ENCODE measurements at regions not wholly inside any gene's neighbourhood (a gene's known extent, or its start where the extent isn't known, plus 50 kb on each side); places are given as distances from the start of the nearest gene placed in this dataset.
"Not testable (repeated sequence)": the region's sequence is repeated elsewhere in the genome, so short reads cannot be mapped to it uniquely, and the experiment has no call there.

- DNase-seq = no peak
Measured at GRCh38 chr10:3658766-3659165, 126.2 kb downstream of the KLF6 start.

DNA sequence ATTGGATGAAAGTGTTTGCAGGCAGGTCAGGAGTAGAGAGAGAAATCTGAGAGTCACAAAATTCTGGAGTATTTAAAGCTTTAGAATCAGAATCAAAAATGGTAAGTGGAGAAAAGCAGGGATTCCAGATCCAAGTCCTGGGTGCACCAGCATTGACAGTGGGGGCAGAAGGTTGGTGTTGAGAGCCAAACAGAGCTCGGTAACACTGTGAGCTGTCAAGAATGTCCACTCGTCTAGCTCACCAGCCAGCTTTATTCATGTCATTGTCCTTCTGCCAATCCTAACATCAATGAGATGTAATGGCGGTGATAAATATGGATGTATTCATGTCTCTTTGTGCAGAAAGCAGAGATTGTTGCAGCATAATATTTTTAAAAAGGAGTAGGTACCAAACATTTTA lies 128.8 kb downstream of the KLF6 start:
- DNase-seq = no peak

- no peak for DNase-seq
Measured at GRCh38 chr10:3655528-3655927, 129.5 kb downstream of the KLF6 start.

GRCh38 chr10:3654980-3655379 lies 130.0 kb downstream of the KLF6 start:
- DNase-seq = no peak

DNA sequence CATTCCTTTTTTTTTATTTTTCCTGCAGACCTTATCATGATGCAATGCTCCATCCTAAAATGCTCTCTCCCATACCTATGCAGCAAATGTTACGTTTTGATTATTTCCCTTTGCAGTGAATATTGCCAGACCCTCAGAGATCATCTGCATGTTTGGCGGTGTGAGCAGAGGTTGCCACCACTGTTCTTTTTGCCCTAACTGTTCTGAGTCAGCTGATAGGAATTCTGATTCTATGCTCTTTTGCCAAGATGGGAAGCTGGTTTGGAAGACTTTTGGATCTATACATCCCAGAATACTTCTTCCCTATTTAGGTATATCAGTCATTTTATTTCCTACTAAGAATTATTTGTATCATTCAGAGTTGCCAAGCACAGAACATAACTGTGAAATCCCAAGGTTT lies 130.5 kb downstream of the KLF6 start:
- no peak for DNase-seq

DNA sequence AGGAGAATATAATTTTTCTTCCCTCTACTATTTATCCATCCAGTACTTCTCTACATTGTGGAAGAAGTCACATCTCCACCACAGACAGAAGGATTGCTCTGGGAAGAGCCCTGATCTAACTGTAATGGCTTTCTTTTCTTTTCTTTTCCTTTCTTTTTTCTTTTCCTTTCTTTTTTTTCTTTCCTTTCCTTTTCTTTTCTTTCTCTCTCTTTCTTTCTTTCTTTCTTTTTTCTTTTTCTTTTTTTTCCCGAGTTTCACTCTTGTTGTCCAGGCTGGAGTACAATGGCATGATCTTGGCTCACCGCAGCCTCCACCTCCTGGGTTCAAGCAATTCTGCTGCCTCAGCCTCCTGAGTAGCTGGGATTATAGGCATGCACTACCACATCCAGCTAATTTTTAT lies 131.7 kb downstream of the KLF6 start:
- DNase-seq = not testable (repeated sequence)

- DNase-seq = no peak
Measured at GRCh38 chr10:3652886-3653285, 132.1 kb downstream of the KLF6 start.

DNA sequence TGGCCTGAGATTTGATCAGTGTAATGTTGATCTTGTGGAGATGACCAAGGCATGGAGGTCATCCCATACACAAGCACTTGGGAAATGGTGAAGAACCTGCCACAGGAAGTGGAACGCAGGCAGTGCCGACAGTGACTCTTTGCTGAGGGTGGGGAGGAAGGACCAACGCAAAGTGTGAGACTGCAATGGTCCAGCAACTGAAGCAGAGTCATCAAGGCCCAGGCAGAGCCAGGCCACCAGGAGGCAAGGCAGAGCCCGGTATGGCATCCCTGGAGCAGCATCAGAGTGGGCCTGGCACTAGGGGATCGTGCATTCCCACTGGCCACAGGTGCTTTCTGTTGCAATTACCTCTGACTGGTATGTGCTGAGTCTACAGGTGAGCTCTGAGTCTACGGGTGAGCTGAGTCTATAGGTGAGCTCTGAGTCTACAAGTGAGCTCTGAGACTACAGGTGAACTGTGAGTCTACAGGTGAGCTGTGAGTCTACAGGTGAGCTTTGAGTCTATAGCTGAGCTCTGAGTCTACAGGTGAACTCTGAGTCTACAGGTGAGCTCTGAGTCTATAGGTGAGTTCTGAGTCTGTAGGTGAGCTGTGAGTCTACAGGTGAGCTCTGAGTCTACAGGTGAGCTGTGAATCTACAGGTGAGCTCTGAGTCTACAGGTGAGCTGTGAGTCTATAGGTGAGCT lies 132.9 kb downstream of the KLF6 start:
- DNase-seq = no peak

DNA sequence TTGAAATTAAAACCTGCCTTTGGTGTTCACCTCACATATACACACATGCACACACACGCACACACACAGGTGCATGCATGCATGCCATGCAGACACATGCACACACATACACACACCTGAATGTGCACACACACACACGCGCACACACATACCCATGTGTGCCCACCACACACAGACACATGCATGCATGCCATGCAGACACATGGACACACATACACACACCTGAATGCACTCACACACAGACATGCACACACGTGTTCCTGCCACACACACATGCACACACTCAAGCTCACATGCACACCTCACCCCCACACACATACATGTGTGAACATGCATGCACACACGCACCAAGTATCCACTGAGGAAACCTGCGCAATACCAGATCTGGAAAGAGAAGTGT lies 136.4 kb downstream of the KLF6 start:
- DNase-seq = no peak

GRCh38 chr10:3648170-3648569 lies 136.8 kb downstream of the KLF6 start:
- no peak for DNase-seq

DNA sequence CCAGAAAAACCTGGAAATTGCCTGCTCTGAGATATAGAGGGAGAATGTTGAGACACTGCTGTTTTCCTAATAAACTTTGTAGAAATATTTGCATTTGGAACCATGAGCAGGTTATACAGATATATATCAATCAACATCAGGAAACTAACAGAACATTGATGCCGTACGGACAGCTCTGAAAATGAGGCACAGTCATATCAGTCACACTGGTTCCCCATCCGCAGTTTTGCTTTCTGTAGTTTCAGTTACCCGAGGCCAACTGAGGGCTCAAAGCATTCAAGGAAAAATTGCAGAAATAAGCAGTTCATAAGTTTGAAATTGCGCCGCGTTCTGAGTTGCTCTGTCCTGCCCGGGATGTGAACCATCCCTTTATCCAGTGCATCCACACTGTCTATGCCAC lies 137.9 kb downstream of the KLF6 start:
- no peak for DNase-seq

DNA sequence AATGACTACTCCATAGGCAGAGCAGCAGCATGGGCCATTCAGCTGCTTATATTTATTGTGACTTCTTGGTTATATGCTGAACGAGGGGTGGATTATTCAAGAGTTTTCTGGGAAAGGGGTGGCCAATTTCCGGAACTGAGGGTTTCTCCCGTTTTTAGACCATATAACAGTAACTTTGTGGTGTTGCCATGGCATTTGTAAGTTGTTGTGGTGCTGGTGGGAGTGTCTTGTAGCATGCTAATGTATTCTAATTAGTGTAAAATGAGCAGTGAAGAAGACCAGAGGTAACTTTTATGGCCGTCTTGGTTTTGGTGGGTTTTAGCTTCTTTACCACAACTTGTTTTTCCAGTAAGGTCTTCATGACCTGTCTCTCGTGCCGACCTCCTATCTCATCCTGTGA lies 139.6 kb downstream of the KLF6 start:
- no peak for DNase-seq

- no peak for DNase-seq
Measured at GRCh38 chr10:3640816-3641215, 144.2 kb downstream of the KLF6 start.

DNA sequence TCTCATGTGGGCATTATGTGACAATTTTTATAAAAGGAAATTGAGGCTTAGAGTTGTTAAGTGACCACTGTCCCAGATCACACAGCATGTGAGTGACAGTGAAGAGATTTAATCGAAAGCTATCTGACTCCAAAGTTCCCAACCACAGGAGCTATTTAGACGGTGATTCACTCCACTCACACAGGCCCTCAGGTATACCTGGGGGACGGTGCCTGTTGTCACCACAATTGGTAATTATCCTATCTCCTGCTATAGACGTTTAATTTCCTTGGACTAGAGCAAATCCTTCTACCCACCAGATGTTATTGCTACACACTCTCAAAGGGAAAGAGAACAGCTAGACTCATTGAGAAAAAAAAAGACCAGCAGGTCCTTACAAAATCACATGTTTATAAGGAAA lies 145.5 kb downstream of the KLF6 start:
- no peak for DNase-seq

DNA sequence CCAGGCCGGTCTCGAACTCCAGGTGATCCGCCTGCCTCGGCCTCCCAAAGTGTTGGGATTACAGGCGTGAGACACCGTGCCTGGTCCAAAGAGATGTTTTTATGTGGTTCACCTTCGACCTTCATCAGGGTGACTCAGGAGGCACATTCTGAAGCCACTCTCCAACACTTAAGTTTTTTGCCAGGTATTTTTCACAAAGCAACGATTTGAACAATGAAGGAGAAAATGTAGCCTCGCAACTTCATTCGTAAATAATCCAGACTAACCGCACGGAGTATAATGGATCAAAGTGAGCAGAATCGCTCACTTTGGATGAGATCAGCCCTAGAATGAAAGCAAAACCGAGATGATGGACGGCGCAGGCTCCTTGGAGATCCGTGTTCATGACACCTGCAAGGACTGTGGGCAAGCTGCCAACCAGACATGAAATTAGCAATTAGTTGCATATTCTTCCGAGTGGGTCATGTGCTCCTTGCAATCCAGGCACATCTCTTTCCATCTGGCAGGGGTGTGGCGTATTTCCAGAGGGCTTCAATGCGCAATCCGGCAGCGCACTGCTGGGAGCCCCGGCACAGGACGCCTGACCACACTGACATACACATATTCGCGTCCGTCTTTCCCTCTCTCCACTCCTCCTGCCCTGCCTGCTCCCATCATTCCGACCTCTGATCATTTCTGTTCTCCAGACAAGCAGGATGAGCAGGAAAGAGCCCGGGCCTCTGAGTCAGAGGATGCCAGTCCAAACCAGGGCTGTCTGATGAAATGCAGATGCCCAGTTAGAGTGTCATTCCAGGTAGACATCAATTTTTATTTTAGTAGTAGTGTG lies 148.4 kb downstream of the KLF6 start:
- DNase-seq = no peak

DNA sequence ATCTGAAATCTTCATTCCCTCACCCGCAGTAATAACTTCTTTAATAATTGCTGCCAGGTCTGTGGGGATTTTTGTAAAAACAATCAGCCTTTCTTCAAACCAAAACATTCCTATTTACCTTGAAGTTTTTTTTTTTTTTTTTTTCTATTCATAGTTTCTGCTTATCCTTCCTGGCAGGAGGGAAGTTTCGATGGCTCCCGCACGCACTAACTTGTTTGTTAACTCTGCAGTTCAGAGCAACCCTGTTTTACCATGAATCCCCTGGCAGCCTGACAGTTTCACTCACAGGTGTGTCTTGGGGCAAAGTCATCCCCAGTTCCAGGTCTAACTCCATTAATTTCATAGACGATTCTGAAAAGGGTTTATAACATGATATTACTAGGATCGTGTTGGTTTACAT lies 149.3 kb downstream of the KLF6 start:
- DNase-seq = no peak

GRCh38 chr10:3635211-3635671 lies 149.8 kb downstream of the KLF6 start:
- no peak for DNase-seq

DNA sequence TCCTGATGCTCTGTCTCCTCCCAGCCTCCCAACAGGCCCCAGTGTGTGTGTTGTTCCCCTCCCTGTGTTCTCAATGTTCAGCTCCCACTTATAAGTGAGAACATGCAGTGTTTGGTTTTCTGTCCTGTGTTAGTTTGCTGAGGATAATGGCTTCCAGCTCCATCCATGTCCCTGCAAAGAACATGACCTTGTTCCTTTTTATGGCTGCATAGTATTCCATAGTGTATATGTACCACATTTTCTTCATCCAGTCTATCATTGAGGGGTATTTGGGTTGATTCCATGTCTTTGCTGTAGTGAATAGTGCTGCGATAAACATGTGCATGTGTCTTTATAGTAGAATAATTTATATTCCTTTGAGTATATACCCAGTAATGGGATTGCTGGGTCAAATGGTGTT lies 150.4 kb downstream of the KLF6 start:
- not testable (repeated sequence) for DNase-seq

DNA sequence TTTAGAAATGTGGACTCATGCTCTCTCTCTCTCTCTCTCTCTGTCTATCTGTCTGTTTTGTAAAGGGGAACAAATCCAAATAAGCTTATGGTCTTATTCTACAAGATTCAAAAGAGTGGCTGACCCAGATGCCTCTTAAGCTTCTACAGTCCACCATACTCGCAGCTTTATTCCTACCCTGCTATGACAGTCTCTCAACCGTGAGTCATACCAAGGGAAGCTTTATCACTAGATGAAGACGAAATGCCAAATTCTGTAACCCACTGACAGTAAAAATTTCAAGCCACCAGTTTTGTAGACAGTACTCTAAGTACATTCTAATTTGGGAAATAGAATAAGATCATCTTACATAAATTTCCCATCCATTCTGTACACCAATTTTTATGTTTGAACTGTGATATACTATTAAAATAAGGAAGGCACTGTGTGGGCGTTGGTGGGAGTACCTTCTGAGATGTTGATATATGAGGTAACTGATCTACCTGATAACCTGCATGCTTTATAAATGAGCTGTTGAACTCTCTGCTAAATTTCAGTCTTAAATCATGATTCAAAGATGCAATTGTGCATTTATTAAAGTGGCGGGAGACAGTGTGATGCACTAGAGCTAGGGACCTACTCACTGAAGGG lies 153.2 kb downstream of the KLF6 start:
- no peak for DNase-seq

- no peak for DNase-seq
Measured at GRCh38 chr10:3631291-3631690, 153.7 kb downstream of the KLF6 start.

DNA sequence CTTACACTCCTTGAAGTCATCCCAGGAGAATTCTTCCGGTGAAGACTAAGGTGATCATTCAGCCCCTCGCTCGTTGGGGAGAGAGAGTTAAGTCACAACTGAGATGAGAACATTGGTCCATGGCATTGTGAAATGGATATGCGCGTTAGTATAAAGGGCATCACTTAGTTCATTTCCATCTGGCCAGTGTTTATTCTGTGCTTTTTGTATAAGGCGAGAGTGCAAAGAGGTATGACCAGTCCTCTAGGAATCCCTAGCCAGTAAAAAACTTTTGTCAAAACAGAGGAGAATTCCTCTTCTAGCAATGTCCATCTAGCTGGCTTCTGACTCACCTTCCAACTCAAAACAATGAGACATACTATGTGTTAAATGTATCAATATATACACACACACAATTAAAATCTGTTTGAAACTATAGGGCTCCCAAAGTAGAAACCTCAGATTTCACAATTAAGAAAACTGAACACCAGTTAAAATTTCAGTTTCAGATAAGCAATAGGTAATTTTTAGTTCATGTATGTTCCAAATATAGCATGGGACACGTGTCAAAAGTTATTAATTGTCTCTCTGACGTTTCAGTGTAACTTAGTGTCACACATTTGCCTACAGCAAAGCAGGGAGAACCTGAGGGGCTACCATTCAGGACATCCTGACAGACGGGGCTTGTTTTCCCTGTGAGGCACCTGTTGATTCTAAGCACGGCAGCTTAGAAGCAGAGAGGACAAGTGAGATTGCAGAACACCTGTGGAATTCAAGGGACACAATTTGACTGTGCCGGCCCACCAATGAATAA lies 158.9 kb downstream of the KLF6 start:
- DNase-seq = no peak

DNA sequence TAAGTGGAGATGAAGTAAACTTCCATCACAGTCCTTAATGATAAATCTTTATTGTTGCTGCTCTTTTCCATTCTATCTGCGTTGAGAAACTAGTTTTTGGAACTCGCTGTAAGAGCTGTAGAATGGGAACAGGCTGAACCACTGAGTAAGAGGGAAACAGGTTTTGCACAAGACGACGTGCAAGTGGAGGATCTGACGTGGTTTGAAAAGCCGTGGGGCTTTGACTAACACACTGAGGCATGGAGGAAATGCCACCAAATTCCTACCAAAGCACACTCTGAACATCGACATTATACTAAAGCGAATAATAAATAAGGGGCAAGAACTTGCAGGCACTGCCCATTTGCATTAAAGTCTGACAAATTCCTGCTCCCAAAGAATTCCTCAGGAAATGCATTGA lies 160.6 kb downstream of the KLF6 start:
- no peak for DNase-seq

DNA sequence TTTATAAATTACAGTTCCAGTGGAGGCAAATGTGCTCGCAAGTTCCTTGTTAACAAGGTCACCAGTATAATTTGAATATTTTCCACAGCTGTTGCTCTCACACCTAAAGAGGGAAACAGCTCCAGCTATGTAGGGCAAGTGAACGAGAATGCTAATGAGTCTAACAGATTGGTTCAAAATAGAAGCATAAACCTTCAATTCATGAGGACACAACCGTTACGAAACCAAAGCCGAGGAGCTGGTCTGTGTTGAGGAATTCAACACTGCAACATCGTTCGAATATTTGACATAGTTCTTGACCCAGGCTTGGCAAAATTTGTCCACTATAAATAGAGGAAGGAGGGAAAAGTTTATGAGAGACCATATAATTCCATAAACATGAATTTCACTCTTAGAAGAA lies 161.3 kb downstream of the KLF6 start:
- no peak for DNase-seq

All from activated CD8-positive, alpha-beta memory T cell treated with anti-CD3 and anti-CD28 coated beads for 24 hours (primary cell).